Uterus (tissue), 3 donors: ENCODE measurements at regions not wholly inside any gene's neighbourhood (a gene's known extent, or its start where the extent isn't known, plus 50 kb on each side); places are given as distances from the start of the nearest gene placed in this dataset.
A peak's percentile ranks its signal among the peaks of the same experiment; 100 is the strongest.

Experiments
- DNase-seq, 2 donors: peaks; one replicate each; pipeline ENCODE4 v3.0.0-alpha.2; 2019 to 2020
- H3K27ac ChIP-seq, 2 donors: fragments of 200-600 bp; sonication (generic); 1 replicate in 1 of 2; 2 replicates in 1 of 2; pipeline ENCODE4 v1.5.1; 2016 to 2018
- H3K27me3 ChIP-seq, 2 donors: fragments of 200-600 bp; sonication (generic); one replicate each; pipeline ENCODE4 v1.5.1; 2018 to 2019; ENCODE audit warnings: control low read depth in 1 of 2
- H3K36me3 ChIP-seq, 2 donors: fragments of 200-600 bp; sonication (generic); one replicate each; pipeline ENCODE4 v1.5.1; 2019; ENCODE audit warnings: control low read depth in 1 of 2
- H3K4me1 ChIP-seq, 2 donors: fragments of 200-600 bp; sonication (generic); one replicate each; pipeline ENCODE4 v1.5.1; 2018 to 2019; ENCODE audit warnings: control low read depth in 1 of 2
- H3K4me3 ChIP-seq, 2 donors: fragments of 200-600 bp; sonication (generic); 1 replicate in 1 of 2; 2 replicates in 1 of 2; pipeline ENCODE4 v1.5.1; 2018 to 2019; ENCODE audit warnings: mild to moderate bottlenecking in 1 of 2
- H3K9me3 ChIP-seq, 2 donors: fragments of 200-600 bp; sonication (generic); one replicate each; pipeline ENCODE4 v1.5.1; 2019; ENCODE audit warnings: control low read depth in 1 of 2
- CTCF ChIP-seq, 4 experiments: fragments of 200-600 bp in 2 of 4; fragments of 450-650 bp in 2 of 4; sonication (generic) in 2 of 4; IDR thresholded peaks; one replicate each; pipeline ENCODE4 v1.5.1; 2016 to 2019; ENCODE audit warnings: antibody characterized with exemption in 4 of 4, mild to moderate bottlenecking in 2 of 4, moderate library complexity in 1 of 4
- POLR2A ChIP-seq, 2 donors: fragments of 450-650 bp; IDR thresholded peaks; one replicate each; pipeline ENCODE4 v1.6.1; 2016; ENCODE audit warnings: antibody characterized with exemption in 2 of 2, mild to moderate bottlenecking in 1 of 2, moderate library complexity in 1 of 2
- intact Hi-C: fragments of 100-400 bp; cut with DNase I; formaldehyde crosslinking; loops from one replicate; pipeline ENCODE4 v1.15.1; 2023; ENCODE audit warnings: low total_unique reads
- donor health status: DM: yes; HTN: yes; CAD: no.

GRCh38 chr15:96687388-96688107, 357.0 kb downstream of the NR2F2 start:
- Histone ChIP-seq H3K9me3 (no peaks in the 10 kb centered on the region), H3K27ac (no peak overlapping the region), H3K36me3 (no peaks in the 10 kb centered on the region), H3K27me3 (no peaks in the 10 kb centered on the region), H3K4me3 (no peak overlapping the region), H3K4me1 (no peaks in the 10 kb centered on the region)
- DNase-seq = no peak
- intact Hi-C loops = no loop called here
- TF ChIP-seq CTCF (IDR thresholded peaks at IDR 0.05) (no peak), POLR2A (IDR thresholded peaks at IDR 0.05) (no peak)

GRCh38 chr15:96690733-96691132, 360.2 kb downstream of the NR2F2 start:
- Histone ChIP-seq H3K4me3 (no peak overlapping the region), H3K36me3 (no peaks in the 10 kb centered on the region), H3K4me1 (peaks cover 0 to 8% of the 10 kb centered on the region in 2 donors), H3K27ac (no peak overlapping the region), H3K9me3 (no peaks in the 10 kb centered on the region), H3K27me3 (no peaks in the 10 kb centered on the region)
- no peak for DNase-seq
- no peak for TF ChIP-seq CTCF (IDR thresholded peaks at IDR 0.05)
- no peak for TF ChIP-seq POLR2A (IDR thresholded peaks at IDR 0.05)
- intact Hi-C loops = no loop called here

- Histone ChIP-seq H3K27ac (no peak overlapping the region), H3K4me3 (no peak overlapping the region), H3K9me3 (no peaks in the 10 kb centered on the region), H3K4me1 (peaks cover 0 to 8% of the 10 kb centered on the region in 2 donors), H3K27me3 (no peaks in the 10 kb centered on the region), H3K36me3 (no peaks in the 10 kb centered on the region)
- intact Hi-C loops = no loop called here
- DNase-seq = no peak
- no peak for TF ChIP-seq CTCF (IDR thresholded peaks at IDR 0.05)
- TF ChIP-seq POLR2A (IDR thresholded peaks at IDR 0.05) = no peak
Measured at GRCh38 chr15:96692826-96693225, 362.3 kb downstream of the NR2F2 start.

GRCh38 chr15:96693515-96693914, 363.0 kb downstream of the NR2F2 start:
- Histone ChIP-seq H3K4me3 (no peak overlapping the region), H3K27ac (peak overlapping the region in 1 of 2 donors; percentile 13), H3K27me3 (no peaks in the 10 kb centered on the region), H3K36me3 (no peaks in the 10 kb centered on the region), H3K9me3 (no peaks in the 10 kb centered on the region), H3K4me1 (peaks cover 0 to 8% of the 10 kb centered on the region in 2 donors)
- intact Hi-C loops = no loop called here
- DNase-seq = no peak
- no peak for TF ChIP-seq CTCF (IDR thresholded peaks at IDR 0.05)
- no peak for TF ChIP-seq POLR2A (IDR thresholded peaks at IDR 0.05)

GRCh38 chr15:96693990-96694517, 363.6 kb downstream of the NR2F2 start:
- TF ChIP-seq CTCF (IDR thresholded peaks at IDR 0.05) (no peak), POLR2A (IDR thresholded peaks at IDR 0.05) (no peak)

More at GRCh38 chr15:96693990-96694517, 363.6 kb downstream of the NR2F2 start:
- H3K4me1 ChIP-seq = peaks cover 0 to 8% of the 10 kb centered on the region in 2 donors
- H3K36me3 ChIP-seq = no peaks in the 10 kb centered on the region
- H3K27me3 ChIP-seq = no peaks in the 10 kb centered on the region
- H3K27ac ChIP-seq = peak overlapping the region in 1 of 2 donors; percentile 13
- H3K9me3 ChIP-seq = no peaks in the 10 kb centered on the region
- no peak overlapping the region for H3K4me3 ChIP-seq
- intact Hi-C loops = no loop called here
- DNase-seq = peak in 1 of 2 donors; percentile 25
